HG02678 (cell line): ENCODE measurements at regions not wholly inside any gene's neighbourhood (a gene's known extent, or its start where the extent isn't known, plus 50 kb on each side); places are given as distances from the start of the nearest gene placed in this dataset.
A peak's percentile ranks its signal among the peaks of the same experiment; 100 is the strongest.
"Not testable (repeated sequence)": the region's sequence is repeated elsewhere in the genome, so short reads cannot be mapped to it uniquely, and the experiment has no call there.

ENCODE experiments used
- ATAC-seq: cut with Tn5 transposase; IDR thresholded peaks from one replicate; pipeline ENCODE4 v1.9.1; 2021; ENCODE audit warnings: mild to moderate bottlenecking, moderate library complexity; ENCODE audit not compliant: unreplicated experiment

DNA sequence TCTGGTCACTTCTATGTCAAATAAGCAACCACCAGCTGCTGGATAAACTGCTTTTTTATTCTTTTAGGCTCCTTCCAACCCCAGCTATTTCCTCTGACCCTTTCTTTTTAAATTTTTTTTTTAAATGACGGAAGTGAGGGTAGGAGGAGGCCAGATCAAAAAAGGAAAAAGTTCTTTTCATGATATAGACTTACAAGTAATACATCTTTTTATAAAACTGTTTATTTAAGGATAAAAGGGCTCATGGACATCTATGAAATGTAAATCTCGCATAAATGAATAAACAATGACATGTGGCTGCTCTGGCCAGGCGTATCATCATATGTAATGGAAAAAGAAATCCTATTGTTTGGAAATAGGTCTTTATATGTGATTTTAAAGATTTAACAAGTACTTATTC lies 169.0 kb upstream of the ATP2B1 start:
- ATAC-seq: no peak

DNA sequence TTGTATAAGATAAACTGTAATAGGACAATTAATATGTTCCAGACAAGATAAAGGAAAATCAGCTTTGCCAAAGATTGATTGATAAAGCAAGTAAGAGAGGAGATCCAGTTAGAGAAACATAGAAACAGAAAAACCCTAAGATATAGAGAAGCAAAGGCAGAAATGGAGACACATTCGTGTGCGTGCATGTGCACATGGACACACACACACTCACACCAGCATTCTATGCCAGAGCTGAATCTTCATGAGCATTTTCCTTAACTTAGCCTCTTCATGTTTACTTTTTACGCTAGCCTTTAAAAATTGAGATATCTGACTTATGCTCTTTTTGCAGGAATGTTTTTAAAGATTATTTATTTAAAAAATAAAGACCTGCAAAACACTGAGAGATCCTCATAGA lies 168.5 kb upstream of the ATP2B1 start:
- no peak for ATAC-seq

DNA sequence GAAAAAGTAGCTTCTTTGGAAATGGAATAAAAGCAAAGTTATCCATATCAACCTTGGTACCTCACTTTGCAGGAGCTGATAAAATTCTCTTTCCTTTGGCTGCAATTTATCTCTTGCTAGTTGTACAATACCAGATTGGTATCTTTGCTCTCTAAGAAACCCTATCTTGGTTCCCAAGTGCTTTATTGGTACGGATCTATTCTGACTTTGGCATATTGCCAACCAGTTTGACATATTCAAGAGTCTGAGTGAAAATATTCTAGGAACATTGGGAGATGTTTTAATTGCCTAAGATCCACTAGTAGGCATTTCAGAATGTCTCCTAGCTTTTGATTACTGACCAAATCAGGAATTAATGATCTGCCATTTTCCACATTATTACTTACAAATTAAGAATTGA lies 167.2 kb upstream of the ATP2B1 start:
- ATAC-seq: no peak

DNA sequence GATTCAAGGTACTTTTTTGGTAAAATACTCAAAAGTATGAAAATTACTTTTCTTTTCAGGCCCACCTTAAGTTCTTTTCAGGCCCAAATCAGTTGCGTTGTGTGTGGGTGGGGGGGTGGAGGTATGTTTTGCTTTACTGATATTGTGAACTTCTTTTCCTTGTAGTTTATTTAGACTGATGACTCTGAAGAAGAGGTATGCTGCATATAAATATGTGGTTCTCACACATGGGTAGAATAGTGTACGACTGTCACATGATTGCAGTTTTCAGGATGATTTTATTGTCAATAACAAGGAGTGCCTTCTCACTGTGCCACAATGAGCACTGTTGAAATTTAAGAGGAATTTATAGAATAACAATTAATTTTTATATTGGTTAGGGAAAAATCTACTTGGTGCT lies 166.6 kb upstream of the ATP2B1 start:
- ATAC-seq: no peak

DNA sequence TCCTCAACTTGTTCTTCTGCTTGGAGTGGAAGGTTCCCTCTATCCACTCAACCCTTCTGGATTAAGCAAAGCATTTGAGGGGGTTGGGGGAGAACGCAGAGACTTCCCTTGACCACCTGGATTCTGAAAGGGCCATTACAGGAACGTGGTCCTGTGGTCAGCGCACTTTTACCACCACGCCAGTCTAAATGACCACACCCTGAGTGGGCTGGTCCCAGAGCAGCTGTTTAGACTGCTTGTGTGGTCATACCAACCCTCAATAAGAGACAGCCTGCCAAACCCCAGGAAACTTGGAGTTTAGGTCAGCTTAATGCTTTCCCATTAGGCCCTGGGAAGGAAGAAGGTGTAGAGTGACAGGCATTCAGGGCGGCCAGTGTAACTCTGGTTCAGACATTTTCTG lies 165.5 kb upstream of the ATP2B1 start:
- no peak for ATAC-seq

DNA sequence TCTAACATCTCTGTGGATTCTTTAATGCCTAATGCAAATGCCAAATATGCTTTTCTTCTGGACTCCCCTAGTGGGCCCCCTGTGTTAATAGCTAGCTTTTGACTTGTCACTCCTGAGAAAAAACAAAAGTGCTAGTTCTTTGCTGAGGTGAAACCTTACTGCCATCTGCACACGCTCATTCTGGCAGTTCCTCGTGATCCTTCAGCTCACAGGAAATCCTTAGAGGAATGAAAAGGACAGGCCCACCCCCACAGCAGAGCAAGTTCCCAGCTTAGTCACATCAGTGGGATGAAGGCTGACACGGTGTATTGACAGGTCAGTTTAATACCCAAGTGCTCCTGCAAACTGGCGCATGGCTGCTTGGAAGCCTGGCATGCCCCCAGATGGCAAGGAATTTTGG lies 165.1 kb upstream of the ATP2B1 start:
- ATAC-seq: no peak

DNA sequence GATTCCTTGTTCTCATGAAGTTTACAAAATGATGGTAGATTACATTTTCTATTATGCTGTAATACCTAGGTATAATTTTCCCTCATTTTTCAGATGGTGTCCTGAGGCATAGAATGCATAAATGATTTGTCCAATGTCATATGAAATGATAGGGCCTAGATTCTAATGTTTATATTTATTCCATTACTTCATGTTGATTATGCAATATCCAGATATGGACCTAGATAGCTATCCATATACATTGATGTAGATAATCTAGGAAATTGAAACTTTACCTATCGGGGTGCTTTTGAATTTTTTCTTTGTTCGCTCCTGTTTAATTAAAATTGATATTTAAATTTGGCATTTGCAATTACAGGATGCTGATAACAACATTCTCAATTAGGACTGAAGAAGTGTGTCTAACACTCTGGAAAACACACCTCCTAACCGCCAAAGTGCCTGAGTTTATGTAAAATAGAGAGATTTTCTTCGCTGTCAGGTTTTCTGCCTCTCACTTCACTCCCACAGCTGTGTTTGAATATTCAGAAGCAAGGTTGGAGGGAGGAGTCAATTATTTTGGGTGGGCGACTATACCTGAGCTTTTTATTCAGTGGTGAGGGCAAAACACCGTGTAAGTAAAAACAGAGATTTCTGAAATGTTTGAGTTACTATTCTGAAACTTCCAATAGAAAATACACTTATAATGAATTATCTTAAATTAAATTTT lies 164.4 kb upstream of the ATP2B1 start:
- ATAC-seq: no peak

DNA sequence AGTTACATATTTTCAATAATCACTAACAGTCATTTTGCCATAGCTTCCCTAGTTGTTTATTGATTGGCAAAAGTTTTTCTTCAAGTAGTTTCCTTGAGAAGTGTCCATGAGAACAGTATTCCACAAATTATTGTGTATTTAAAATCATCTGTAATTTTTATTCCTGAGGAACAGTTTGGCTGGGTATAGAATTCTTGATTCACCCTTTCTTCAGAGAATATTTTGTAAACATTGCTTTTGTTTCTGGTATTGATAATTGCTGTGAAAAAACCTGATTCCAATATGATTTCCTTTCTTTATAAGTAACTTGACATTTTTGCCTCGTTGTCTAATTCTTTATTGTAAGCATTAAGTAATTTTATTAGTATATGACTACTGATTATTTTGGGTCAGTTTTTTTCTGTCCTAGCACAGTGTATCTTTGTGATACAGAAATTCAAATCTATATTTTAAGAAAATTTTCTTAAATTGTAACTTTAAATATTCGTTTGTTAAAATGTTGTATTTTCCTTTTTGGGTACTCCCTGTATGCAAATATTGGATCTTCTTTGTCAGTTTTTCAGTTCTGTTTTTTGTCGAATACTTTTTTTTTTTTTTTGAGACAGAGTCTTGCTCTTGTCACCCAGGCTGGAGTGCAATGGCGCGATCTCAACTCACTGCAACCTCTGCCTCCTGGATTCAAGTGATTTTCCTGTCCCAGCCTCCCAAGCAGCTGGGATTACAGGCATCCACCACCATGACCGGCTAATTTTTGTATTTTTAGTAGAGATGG lies 162.0 kb upstream of the ATP2B1 start:
- no peak for ATAC-seq

DNA sequence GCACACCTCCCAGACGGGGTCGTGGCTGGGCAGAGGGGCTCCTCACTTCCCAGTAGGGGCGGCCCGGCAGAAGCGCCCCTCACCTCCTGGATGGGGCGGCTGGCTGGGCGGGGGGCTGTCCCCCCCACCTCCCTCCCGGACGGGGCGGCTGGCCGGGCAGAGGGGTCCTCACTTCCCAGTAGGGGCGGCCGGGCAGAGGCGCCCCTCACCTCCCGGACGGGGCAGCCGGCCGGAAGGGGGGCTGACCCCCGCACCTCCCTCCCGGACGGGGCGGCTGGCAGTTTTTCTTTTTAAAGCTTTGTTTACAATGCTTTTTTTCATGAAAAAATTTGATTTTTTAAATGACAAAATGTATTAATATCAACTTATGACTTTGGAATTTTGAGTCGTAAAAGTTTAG lies 159.0 kb upstream of the ATP2B1 start:
- not testable (repeated sequence) for ATAC-seq

DNA sequence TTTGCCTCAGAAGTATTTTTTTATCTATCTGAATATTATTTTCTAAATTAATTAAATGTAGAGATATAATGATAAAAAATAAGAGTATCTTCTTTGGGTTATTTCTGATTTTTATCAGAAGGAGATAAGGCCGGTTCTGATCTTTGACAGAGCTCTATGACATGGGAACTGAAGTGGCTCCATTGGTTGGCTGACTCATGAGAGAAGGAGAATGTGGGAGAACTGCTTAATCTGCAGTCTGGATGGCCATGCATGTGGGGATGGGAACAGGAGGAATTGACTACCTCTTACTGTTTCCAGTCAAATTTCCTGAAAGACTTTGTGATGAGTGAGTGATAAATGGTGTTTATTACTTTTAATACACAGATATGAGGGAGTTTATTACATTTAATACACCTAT lies 155.8 kb upstream of the ATP2B1 start:
- no peak for ATAC-seq

DNA sequence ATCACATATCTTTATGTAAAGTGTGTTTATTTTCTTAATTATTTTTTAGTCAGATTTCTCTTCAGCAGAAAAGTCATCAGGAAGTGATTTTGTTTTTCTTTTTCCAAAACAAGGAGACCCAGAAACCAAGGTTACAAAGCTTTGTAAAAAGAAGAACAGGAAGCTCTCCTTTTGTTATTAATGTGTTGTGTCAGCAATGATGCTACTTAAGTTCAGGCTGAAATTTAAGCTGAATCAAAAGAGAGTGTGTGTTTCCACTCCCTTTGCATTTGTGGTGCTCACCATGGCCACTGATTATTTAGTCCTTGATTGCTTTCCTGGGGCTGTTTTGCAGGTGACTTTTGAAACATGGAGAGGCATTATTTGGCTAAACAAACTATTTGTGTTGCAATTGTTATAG lies 155.3 kb upstream of the ATP2B1 start:
- no peak for ATAC-seq

DNA sequence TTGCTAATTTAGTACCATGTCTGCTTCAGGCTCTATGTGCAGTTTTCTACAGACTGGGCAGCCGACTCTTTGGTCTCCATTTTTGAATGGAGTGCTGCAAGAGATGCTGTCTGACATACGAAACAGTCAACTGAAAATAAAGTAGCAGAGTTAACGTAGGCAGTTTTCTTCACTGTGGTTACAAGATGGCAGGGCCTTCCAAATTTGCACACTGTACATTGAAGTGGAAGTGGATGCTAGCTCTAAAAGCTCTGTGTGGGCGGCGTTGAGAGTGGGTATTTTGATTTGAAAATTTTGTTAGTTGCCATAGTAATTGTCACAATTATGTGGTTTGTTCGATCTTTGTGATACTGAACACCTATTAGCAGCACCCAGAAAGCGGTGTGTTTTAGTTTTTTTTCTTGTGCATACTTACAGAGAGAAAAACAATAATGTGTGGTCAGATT lies 154.9 kb upstream of the ATP2B1 start:
- ATAC-seq: peak; percentile 69

DNA sequence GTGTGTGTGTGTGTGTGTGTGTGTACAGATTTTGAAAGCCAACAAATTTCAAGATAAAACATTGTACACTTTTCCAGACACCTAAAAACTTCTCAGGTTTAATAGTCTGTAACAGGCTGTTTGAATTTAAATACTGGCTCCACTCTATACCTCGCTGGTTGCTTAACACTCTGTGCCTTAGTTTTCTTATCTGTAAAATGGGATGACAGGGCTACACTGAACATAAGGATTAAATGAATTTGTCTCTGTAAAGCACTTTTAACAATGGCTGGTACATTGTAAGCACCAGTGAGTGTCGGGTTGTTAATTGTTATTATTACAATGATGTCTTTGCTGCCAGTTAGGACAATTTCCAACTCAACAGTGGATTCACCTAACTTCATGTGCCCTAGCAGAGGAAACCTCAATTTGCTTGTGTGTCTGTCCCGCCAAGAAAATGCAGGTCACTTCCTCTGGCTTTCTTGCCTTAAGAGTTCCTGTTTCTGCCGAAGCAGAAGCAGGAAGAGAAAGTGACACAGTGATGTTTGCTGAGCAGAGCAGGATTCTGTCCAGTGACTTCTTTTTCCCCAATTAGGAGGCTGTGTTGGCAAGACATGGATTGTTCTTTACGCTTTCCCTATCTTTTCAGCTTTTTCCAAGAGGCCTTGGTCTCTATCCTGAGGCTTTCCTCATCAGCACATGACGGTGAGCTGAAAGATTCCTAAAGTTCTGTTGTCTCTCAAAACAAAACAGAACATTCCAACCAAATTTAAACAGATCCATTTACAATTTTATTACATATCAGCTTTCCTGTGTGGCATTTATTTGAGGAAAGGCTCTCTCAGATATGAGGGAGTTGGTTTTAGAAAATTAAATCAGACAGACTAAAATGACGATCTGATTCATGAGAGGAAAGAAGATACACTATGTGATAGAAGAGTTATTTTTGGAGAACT lies 154.1 kb upstream of the ATP2B1 start:
- peak; percentile 67 for ATAC-seq

DNA sequence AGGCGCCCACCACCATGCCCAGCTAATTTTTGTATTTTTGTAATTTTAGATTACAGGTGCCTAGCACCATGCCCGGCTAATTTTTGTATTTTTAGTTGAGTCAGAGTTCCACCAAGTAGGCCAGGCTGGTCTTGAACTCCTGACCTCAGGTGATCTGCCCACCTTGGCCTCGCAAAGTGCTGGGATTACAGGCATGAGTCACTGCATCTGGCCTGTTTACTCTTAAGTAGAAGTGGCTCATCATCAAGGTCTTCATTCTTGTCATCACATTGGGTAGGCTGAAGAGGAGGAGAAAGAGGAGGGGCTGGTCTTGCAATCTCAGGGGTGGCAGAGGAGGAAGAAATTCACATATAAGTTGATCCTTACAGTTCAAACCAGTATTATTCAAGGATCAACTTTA lies 152.4 kb upstream of the ATP2B1 start:
- ATAC-seq: no peak

DNA sequence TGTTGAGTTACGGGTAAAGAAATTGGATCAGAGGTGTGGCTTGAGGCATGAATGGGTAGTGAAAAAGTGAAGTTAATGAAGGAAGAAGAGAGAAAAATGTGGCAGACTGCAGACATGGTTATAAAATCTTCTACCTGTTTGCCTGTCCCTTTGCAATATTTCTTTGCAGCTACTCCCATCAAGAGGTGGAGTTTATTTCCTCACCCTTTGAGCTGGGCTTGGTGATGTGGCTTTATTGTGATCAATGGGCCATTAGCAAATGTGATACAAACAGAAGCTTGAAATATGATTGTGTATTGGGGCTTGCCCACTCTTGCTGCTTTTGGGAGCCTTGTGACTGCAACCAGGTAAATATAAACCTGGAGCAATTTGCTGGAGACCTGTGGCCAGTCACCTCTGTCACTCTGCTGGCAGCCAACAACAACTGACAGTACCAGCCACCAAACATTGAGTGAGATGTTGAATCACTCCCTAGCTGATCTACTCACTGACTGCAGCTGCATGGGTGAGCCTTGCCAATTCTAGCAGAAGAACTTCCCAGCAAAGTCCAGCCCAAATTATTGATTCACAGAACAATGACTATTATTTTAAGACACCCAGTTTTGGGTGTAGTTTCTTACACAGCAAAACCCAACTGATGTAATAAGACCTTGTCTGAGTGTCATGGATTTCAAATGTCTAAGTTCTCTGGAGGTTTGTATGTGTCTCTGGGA lies 151.0 kb upstream of the ATP2B1 start:
- no peak for ATAC-seq

DNA sequence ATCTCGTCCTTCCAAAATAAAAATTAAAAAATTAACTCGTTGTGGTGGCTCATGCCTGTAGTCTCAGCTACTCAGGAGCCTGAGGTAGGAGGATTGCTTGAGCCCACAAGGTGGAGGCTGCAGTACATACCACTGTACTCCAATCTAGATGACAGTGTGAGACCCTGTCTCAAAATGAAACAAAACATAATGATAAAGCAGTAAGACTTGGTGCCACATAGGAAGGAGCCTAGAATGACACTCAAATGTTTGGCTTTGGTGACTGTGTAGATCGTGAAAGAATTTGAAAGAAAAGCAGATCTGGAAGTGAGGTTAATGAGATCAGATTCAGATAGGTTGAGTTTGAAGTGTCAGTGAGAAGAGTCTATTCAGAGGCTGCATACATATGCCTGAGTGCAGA lies 150.1 kb upstream of the ATP2B1 start:
- no peak for ATAC-seq

DNA sequence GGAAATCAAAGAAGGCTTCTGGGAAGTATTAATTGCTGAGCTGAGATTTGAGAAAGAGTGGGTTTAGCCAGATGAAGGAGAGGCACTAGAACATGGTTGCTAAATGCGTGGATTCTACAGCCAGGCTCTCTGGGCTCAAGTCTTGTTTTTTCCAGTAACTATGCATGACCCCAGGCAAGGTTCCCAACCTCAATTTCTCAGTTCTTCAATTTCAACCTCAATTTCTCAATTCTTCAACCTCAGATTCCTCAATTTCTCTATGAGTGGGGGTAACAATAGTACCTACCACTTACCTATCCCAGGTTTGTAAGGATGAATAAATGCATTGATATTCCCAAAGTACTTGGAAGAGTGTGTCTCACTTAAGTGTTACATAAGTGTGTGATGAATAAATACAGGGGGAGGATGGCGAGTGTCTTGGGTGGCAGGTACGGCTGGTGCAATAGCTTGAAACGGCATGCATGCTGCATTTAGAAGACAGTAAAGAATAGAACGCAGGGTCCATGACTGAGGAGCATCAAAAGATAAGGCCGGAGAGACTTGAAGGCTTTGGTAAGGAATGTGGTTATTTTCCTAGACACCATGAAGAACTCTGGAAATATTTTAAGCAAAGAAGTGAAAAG lies 149.1 kb upstream of the ATP2B1 start:
- ATAC-seq: peak; percentile 34

DNA sequence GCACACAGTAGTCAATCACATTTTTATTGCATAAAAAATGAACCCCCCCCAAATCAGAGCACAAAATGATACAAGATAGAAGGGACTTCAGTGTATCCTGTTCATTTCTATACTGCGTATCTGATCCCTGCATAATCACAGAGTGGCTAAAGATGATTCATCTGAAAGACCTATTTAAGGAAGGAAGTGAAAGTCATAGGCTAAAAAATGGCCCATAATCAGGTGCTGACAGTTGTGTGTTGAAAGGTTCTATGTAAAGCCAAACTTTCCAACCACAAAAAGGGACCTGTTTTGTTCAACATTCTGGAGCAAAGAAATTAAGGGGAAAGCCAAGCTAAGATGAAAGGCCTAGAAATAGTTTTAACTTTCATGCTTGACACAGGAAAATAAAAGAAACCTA lies 147.8 kb upstream of the ATP2B1 start:
- peak; percentile 85 for ATAC-seq

DNA sequence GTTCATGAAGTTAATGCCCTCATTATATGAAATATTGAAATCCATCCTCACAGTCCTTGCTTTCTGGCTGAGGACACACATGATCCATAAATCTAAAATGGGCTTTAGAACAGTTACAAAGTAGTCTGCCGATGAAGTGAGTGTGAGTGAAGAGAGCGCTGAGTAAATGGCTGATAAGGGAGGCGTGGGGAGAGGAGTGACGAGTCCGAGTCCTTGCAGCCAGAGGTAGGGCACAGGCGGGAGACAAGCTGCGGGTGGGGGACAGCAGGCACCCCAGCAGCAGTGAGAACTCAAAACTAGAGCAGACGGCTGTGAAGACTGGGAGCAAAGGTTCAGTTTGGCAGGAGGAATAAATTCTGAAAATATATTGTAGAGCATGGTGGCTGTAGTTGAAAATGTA lies 140.1 kb upstream of the ATP2B1 start:
- no peak for ATAC-seq

DNA sequence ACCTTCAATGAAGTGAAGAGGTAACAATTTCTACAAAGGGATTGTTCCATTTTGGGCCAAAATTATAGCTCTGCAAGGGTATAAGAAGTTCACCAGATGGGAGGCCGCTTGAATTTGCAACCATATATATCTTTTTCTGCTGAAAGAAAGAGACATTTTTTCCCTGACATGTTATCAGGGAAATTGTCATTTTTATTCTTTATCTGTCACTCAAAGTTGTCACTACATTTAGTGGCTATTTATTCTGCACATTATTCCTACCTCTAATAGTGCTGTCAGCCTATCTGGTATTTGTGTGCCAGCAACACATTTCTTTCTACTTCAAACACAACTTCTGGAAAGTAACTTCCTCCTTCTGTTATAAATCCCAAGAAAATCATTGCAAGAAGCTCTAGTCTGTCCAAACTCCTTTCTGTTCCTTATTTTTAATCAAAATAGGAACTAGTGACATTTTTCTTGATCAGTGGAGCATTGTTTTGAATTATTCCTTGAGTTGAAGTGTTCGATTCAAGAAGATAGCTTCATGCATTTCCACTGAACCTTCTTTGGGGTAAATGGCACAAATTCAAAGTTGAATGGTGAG lies 137.9 kb upstream of the ATP2B1 start:
- no peak for ATAC-seq
